GM12891 (cell line): ENCODE measurements at regions not wholly inside any gene's neighbourhood (a gene's known extent, or its start where the extent isn't known, plus 50 kb on each side); places are given as distances from the start of the nearest gene placed in this dataset.

Experiments
- POLR2A ChIP-seq: IDR thresholded peaks from 2 replicates; pipeline ENCODE4 v1.6.1; 2011; ENCODE audit warnings: low read depth, low read length, control low read depth
- POLR2AphosphoS5 ChIP-seq: IDR thresholded peaks from 2 replicates; pipeline ENCODE4 v1.6.1; 2011; ENCODE audit warnings: low read depth, low read length, control low read depth

GRCh38 chr1:213767683-213768082, 220.1 kb upstream of the PROX1 start:
- no peak for TF ChIP-seq POLR2AphosphoS5
- no peak for TF ChIP-seq POLR2A
